GM18508 (cell line): ENCODE measurements at regions not wholly inside any gene's neighbourhood (a gene's known extent, or its start where the extent isn't known, plus 50 kb on each side); places are given as distances from the start of the nearest gene placed in this dataset.
"Not testable (repeated sequence)": the region's sequence is repeated elsewhere in the genome, so short reads cannot be mapped to it uniquely, and the experiment has no call there.

Source experiments
- ATAC-seq: cut with Tn5 transposase; IDR thresholded peaks from one replicate; pipeline ENCODE4 v1.9.1; 2021; ENCODE audit warnings: moderate number of reproducible peaks; ENCODE audit not compliant: insufficient read depth, unreplicated experiment

GRCh38 chr3:177447938-177448337 lies 250.7 kb upstream of the TBL1XR1 start:
- ATAC-seq, result no peak

GRCh38 chr3:177448987-177449359 lies 251.7 kb upstream of the TBL1XR1 start:
- ATAC-seq, result peak; percentile 28

- ATAC-seq, result peak; percentile 79
Observed at GRCh38 chr3:177449360-177450006, 252.2 kb upstream of the TBL1XR1 start.

GRCh38 chr3:177451301-177451750 lies 254.0 kb upstream of the TBL1XR1 start:
- ATAC-seq, result no peak

GRCh38 chr3:177451864-177452830 lies 254.9 kb upstream of the TBL1XR1 start:
- ATAC-seq, result no peak

GRCh38 chr3:177452831-177453450 lies 255.7 kb upstream of the TBL1XR1 start:
- no peak for ATAC-seq

GRCh38 chr3:177453451-177453844 lies 256.2 kb upstream of the TBL1XR1 start:
- ATAC-seq, result no peak

- ATAC-seq, result not testable (repeated sequence)
Observed at GRCh38 chr3:177457204-177457603, 259.9 kb upstream of the TBL1XR1 start.

- no peak for ATAC-seq
Observed at GRCh38 chr3:177459401-177459800, 262.1 kb upstream of the TBL1XR1 start.

GRCh38 chr3:177460047-177460446 lies 262.8 kb upstream of the TBL1XR1 start:
- no peak for ATAC-seq

GRCh38 chr3:177461765-177462164 lies 264.5 kb upstream of the TBL1XR1 start:
- ATAC-seq, result no peak

GRCh38 chr3:177463341-177463740 lies 266.1 kb upstream of the TBL1XR1 start:
- not testable (repeated sequence) for ATAC-seq

GRCh38 chr3:177463863-177464262 lies 266.6 kb upstream of the TBL1XR1 start:
- ATAC-seq, result no peak

GRCh38 chr3:177464392-177465256 lies 267.3 kb upstream of the TBL1XR1 start:
- ATAC-seq, result no peak

GRCh38 chr3:177465257-177465642 lies 268.0 kb upstream of the TBL1XR1 start:
- ATAC-seq, result no peak

- no peak for ATAC-seq
Observed at GRCh38 chr3:177466074-177466473, 268.8 kb upstream of the TBL1XR1 start.

- ATAC-seq, result not testable (repeated sequence)
Observed at GRCh38 chr3:177466622-177467021, 269.3 kb upstream of the TBL1XR1 start.

- ATAC-seq, result no peak
Observed at GRCh38 chr3:177467247-177467985, 270.1 kb upstream of the TBL1XR1 start.

- no peak for ATAC-seq
Observed at GRCh38 chr3:177468331-177468730, 271.0 kb upstream of the TBL1XR1 start.
